Ishikawa (cell line): ENCODE measurements at regions not wholly inside any gene's neighbourhood (a gene's known extent, or its start where the extent isn't known, plus 50 kb on each side); places are given as distances from the start of the nearest gene placed in this dataset.

Experiments
- CEBPB ChIP-seq: IDR thresholded peaks from 2 replicates; pipeline ENCODE4 v1.6.1; 2012
- CREB1 ChIP-seq: IDR thresholded peaks from 2 replicates; pipeline ENCODE4 v1.6.1; 2012; ENCODE audit warnings: low read depth
- EGR1 ChIP-seq: IDR thresholded peaks from 2 replicates; pipeline ENCODE4 v1.6.1; 2012
- EP300 ChIP-seq: IDR thresholded peaks from 2 replicates; pipeline ENCODE4 v1.6.1; 2012; ENCODE audit warnings: borderline replicate concordance
- FOXM1 ChIP-seq: IDR thresholded peaks from 2 replicates; pipeline ENCODE4 v1.6.1; 2012; ENCODE audit warnings: low read depth, borderline replicate concordance
- MAX ChIP-seq: IDR thresholded peaks from 2 replicates; pipeline ENCODE4 v1.6.1; 2012
- NFIC ChIP-seq: IDR thresholded peaks from 2 replicates; pipeline ENCODE4 v1.6.1; 2012
- RAD21 ChIP-seq: IDR thresholded peaks from 2 replicates; pipeline ENCODE4 v1.6.1; 2012; ENCODE audit warnings: low read depth
- REST ChIP-seq: IDR thresholded peaks from 2 replicates; pipeline ENCODE4 v1.6.1; 2012; ENCODE audit warnings: low read depth, mild to moderate bottlenecking
- TAF1 ChIP-seq: IDR thresholded peaks from 2 replicates; pipeline ENCODE4 v1.6.1; 2012; ENCODE audit warnings: low read depth, mild to moderate bottlenecking
- TCF12 ChIP-seq: IDR thresholded peaks from 2 replicates; pipeline ENCODE4 v1.6.1; 2012; ENCODE audit warnings: low read depth
- TEAD4 ChIP-seq: IDR thresholded peaks from 2 replicates; pipeline ENCODE4 v1.6.1; 2012
- USF1 ChIP-seq: IDR thresholded peaks from 2 replicates; pipeline ENCODE4 v1.6.1; 2012
- YY1 ChIP-seq: IDR thresholded peaks from 2 replicates; pipeline ENCODE4 v1.6.1; 2012; ENCODE audit warnings: low read depth
- ZBTB7A ChIP-seq: IDR thresholded peaks from 2 replicates; pipeline ENCODE4 v1.6.1; 2012; ENCODE audit warnings: low read depth

- TF ChIP-seq TEAD4 (no peak), NFIC (no peak), TAF1 (no peak), YY1 (no peak), MAX (no peak), EGR1 (no peak)
Observed at GRCh38 chr5:96142184-96142781, 180.6 kb upstream of the ELL2 start.

GRCh38 chr5:96141749-96142148 lies 180.1 kb upstream of the ELL2 start:
- TF ChIP-seq MAX = no peak
- TF ChIP-seq USF1 = no peak
- TF ChIP-seq ZBTB7A = no peak
- TF ChIP-seq EGR1 = no peak
- TF ChIP-seq TEAD4 = no peak
- TF ChIP-seq TCF12 = no peak
- TF ChIP-seq TAF1 = no peak
- no peak for TF ChIP-seq EP300
- no peak for TF ChIP-seq YY1
- no peak for TF ChIP-seq RAD21
- TF ChIP-seq CEBPB = no peak
- no peak for TF ChIP-seq FOXM1
- no peak for TF ChIP-seq REST
- no peak for TF ChIP-seq NFIC
- TF ChIP-seq CREB1 = no peak

- no peak for TF ChIP-seq EP300
- no peak for TF ChIP-seq YY1
- TF ChIP-seq TCF12 = no peak
- TF ChIP-seq RAD21 = no peak
- no peak for TF ChIP-seq TAF1
- TF ChIP-seq CEBPB = no peak
- TF ChIP-seq USF1 = no peak
- TF ChIP-seq FOXM1 = no peak
- no peak for TF ChIP-seq CREB1
- TF ChIP-seq REST = no peak
- no peak for TF ChIP-seq TEAD4
- TF ChIP-seq ZBTB7A = no peak
- TF ChIP-seq MAX = no peak
- TF ChIP-seq EGR1 = no peak
- TF ChIP-seq NFIC = no peak
Observed at GRCh38 chr5:96140496-96140895, 178.8 kb upstream of the ELL2 start.

- TF ChIP-seq USF1 = no peak
- TF ChIP-seq TEAD4 = no peak
- no peak for TF ChIP-seq FOXM1
- TF ChIP-seq REST = no peak
- TF ChIP-seq CREB1 = no peak
- TF ChIP-seq EP300 = no peak
- TF ChIP-seq MAX = no peak
- no peak for TF ChIP-seq TAF1
Observed at GRCh38 chr5:96140084-96140483, 178.4 kb upstream of the ELL2 start.
